ENCODE measurements at regions not wholly inside any gene's neighbourhood (a gene's known extent, or its start where the extent isn't known, plus 50 kb on each side); places are given as distances from the start of the nearest gene placed in this dataset.

GRCh38 chr3:104137116-104137515 lies 1229.6 kb upstream of the ALCAM start:
- Histone ChIP-seq H3K36me3 (ENCODE audit: insufficient read depth in 1 of 2, low read depth in 1 of 2) (no peaks in the 10 kb centered on the region), H3K9me3 (no peaks in the 10 kb centered on the region), H3K4me1 (no peaks in the 10 kb centered on the region), H3K27me3 (ENCODE audit: insufficient read depth in 3 of 3, low read length in 2 of 3) (no peaks in the 10 kb centered on the region), H3K4me3 (no peak overlapping the region), H3K27ac (no peak overlapping the region)
- 71 to 78% (median 77%) methylated on average over 4 of the region's 4 CpGs for WGBS, 3 donors
- no peak for ATAC-seq
- TF ChIP-seq, protein P1, sequence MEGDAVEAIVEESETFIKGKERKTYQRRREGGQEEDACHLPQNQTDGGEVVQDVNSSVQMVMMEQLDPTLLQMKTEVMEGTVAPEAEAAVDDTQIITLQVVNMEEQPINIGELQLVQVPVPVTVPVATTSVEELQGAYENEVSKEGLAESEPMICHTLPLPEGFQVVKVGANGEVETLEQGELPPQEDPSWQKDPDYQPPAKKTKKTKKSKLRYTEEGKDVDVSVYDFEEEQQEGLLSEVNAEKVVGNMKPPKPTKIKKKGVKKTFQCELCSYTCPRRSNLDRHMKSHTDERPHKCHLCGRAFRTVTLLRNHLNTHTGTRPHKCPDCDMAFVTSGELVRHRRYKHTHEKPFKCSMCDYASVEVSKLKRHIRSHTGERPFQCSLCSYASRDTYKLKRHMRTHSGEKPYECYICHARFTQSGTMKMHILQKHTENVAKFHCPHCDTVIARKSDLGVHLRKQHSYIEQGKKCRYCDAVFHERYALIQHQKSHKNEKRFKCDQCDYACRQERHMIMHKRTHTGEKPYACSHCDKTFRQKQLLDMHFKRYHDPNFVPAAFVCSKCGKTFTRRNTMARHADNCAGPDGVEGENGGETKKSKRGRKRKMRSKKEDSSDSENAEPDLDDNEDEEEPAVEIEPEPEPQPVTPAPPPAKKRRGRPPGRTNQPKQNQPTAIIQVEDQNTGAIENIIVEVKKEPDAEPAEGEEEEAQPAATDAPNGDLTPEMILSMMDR (IDR thresholded peaks at IDR 0.05) = no peak
- DNase-seq = no peak
- intact Hi-C loops (cut with DNase I) = no loop called here

DNA sequence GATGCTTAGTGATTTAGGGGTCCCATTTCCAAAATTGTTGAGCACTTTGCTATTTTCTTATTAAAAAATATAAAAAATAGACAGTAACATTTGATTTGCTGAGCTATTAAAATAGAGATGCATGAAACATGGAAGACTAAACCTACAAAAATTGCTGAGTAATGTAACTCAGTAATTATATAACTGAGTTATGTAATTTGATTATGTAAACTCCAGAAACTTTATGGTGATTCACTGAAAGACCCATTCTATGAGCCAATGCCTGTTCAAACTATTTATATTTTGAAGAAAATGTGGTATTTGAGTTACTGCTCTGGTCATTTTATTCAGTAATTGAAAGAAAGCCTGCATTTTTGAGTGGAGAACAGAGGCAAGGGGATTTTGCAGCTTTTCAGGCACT lies 1221.5 kb upstream of the ALCAM start:
- ATAC-seq (no peak), DNase-seq (no peak)
- no peaks in the 10 kb centered on the region for H3K9me3 ChIP-seq
- TF ChIP-seq, protein P1 (IDR thresholded peaks at IDR 0.05) = no peak
- H3K36me3 ChIP-seq (ENCODE audit: insufficient read depth in 1 of 2, low read depth in 1 of 2) = no peaks in the 10 kb centered on the region
- H3K4me3 ChIP-seq = no peak overlapping the region
- no peak overlapping the region for H3K27ac ChIP-seq
- no peaks in the 10 kb centered on the region for H3K4me1 ChIP-seq
- no peaks in the 10 kb centered on the region for H3K27me3 ChIP-seq (ENCODE audit: insufficient read depth in 3 of 3, low read length in 2 of 3)
- intact Hi-C loops (cut with DNase I) = no loop called here

- no peak for DNase-seq
- Histone ChIP-seq H3K27me3 (ENCODE audit: insufficient read depth in 3 of 3, low read length in 2 of 3) (no peaks in the 10 kb centered on the region), H3K4me3 (no peak overlapping the region), H3K36me3 (ENCODE audit: insufficient read depth in 1 of 2, low read depth in 1 of 2) (no peaks in the 10 kb centered on the region), H3K4me1 (no peaks in the 10 kb centered on the region), H3K9me3 (no peaks in the 10 kb centered on the region), H3K27ac (no peak overlapping the region)
- ATAC-seq = no peak
- 77 to 90% (median 79%) methylated on average over 1 of the region's 1 CpG for WGBS, 3 donors
- intact Hi-C loops (cut with DNase I) = no loop called here
- TF ChIP-seq, protein P1 (IDR thresholded peaks at IDR 0.05) = no peak
These were observed 1217.6 kb upstream of the ALCAM start for GRCh38 chr3:104149154-104149553.

- TF ChIP-seq, protein P1 (IDR thresholded peaks at IDR 0.05) = no peak
- DNase-seq (no peak), ATAC-seq (no peak)
- Histone ChIP-seq H3K9me3 (no peaks in the 10 kb centered on the region), H3K4me1 (no peaks in the 10 kb centered on the region), H3K27ac (no peak overlapping the region), H3K4me3 (no peak overlapping the region), H3K36me3 (ENCODE audit: insufficient read depth in 1 of 2, low read depth in 1 of 2) (no peaks in the 10 kb centered on the region), H3K27me3 (ENCODE audit: insufficient read depth in 3 of 3, low read length in 2 of 3) (no peaks in the 10 kb centered on the region)
- WGBS, 3 donors = 83 to 84% (median 83%) methylated on average over 2 of the region's 2 CpGs
- intact Hi-C loops (cut with DNase I) = no loop called here
These were observed 1216.0 kb upstream of the ALCAM start for GRCh38 chr3:104150724-104151123.

- DNase-seq = no peak
- 37 to 41% (median 40%) methylated on average over 2 of the region's 2 CpGs for WGBS, 3 donors
- Histone ChIP-seq H3K4me3 (no peak overlapping the region), H3K36me3 (ENCODE audit: insufficient read depth in 1 of 2, low read depth in 1 of 2) (no peaks in the 10 kb centered on the region), H3K4me1 (no peaks in the 10 kb centered on the region), H3K27ac (no peak overlapping the region), H3K27me3 (ENCODE audit: insufficient read depth in 3 of 3, low read length in 2 of 3) (no peaks in the 10 kb centered on the region), H3K9me3 (no peaks in the 10 kb centered on the region)
- TF ChIP-seq, protein P1 (IDR thresholded peaks at IDR 0.05) = no peak
- no peak for ATAC-seq
- intact Hi-C loops (cut with DNase I) = no loop called here
These were observed 1211.8 kb upstream of the ALCAM start for GRCh38 chr3:104154896-104155295.

Data from psoas muscle (tissue), 7 donors.